PC-9 (cell line): ENCODE measurements at regions not wholly inside any gene's neighbourhood (a gene's known extent, or its start where the extent isn't known, plus 50 kb on each side); places are given as distances from the start of the nearest gene placed in this dataset.

ENCODE experiments used
- BruUV-seq: library from RNA; stranded (reverse); fragments of 400-500 nt; replicated peaks from 2 replicates; lab custom pipeline; 2021; lab: Mats Ljungman, UMichigan
- CTCF ChIA-PET: fragments of 300-600 bp; sonication (Branson Sonifier 250); formaldehyde crosslinking; loops from one replicate; lab custom pipeline; 2022; ENCODE audit warnings: antibody characterized with exemption; lab: Charles Lee
- POLR2A ChIA-PET: fragments of 300-600 bp; sonication (Branson Sonifier 250); formaldehyde crosslinking; loops from one replicate; lab custom pipeline; 2022; ENCODE audit warnings: antibody characterized with exemption; ENCODE audit not compliant: unreplicated experiment; lab: Charles Lee
- DNase-seq, 2 experiments: peaks; one replicate each; pipeline versions ENCODE4 v3.0.0 to v3.0.0-alpha.2; 2015 to 2022; ENCODE audit warnings: mixed read lengths in 1 of 2
- H2AFZ ChIP-seq: fragments of 200-600 bp; sonication (generic); 2 replicates; pipeline ENCODE4 v1.8.1; 2017; ENCODE audit warnings: antibody characterized with exemption
- H3F3A ChIP-seq: fragments of 200-600 bp; sonication (generic); 2 replicates; pipeline ENCODE4 v1.8.1; 2017; ENCODE audit warnings: antibody characterized with exemption, mild to moderate bottlenecking, low read depth; ENCODE audit not compliant: insufficient read depth
- H3K27ac ChIP-seq: fragments of 200-600 bp; sonication (generic); 2 replicates; pipeline ENCODE4 v1.6.1; 2016; ENCODE audit warnings: mixed run types
- H3K27me3 ChIP-seq: fragments of 200-600 bp; sonication (generic); 2 replicates; pipeline ENCODE4 v1.6.1; 2016; ENCODE audit warnings: low read depth, mixed run types; ENCODE audit not compliant: insufficient read depth
- H3K36me3 ChIP-seq: fragments of 200-600 bp; sonication (generic); 2 replicates; pipeline ENCODE4 v1.6.1; 2016; ENCODE audit warnings: low read depth, mixed run types
- H3K4me1 ChIP-seq: fragments of 200-600 bp; sonication (generic); replicated peaks from 2 replicates; pipeline ENCODE4 v1.6.1; 2016; ENCODE audit warnings: mixed run types; ENCODE audit not compliant: insufficient read depth
- H3K4me2 ChIP-seq: fragments of 200-600 bp; sonication (generic); 2 replicates; pipeline ENCODE4 v1.6.1; 2017; ENCODE audit warnings: mixed run types
- H3K4me3 ChIP-seq: fragments of 200-600 bp; sonication (generic); 2 replicates; pipeline ENCODE4 v1.6.1; 2016; ENCODE audit warnings: mixed run types
- H3K79me2 ChIP-seq: fragments of 200-600 bp; sonication (generic); 2 replicates; pipeline ENCODE4 v1.6.1; 2017; ENCODE audit warnings: low read depth, mixed run types
- H3K9me2 ChIP-seq: fragments of 200-600 bp; sonication (generic); 2 replicates; pipeline ENCODE4 v1.8.1; 2017; ENCODE audit warnings: mild to moderate bottlenecking; ENCODE audit not compliant: insufficient read depth
- H3K9me3 ChIP-seq: fragments of 200-600 bp; sonication (generic); 2 replicates; pipeline ENCODE4 v1.8.1; 2016; ENCODE audit warnings: low read depth; ENCODE audit not compliant: insufficient read depth
- H4K20me1 ChIP-seq: fragments of 200-600 bp; sonication (generic); 2 replicates; pipeline ENCODE4 v1.8.1; 2017; ENCODE audit not compliant: insufficient read depth
- CTCF ChIP-seq: fragments of 200-600 bp; sonication (generic); conservative IDR thresholded peaks from 2 replicates; pipeline ENCODE4 v1.6.1; 2017; ENCODE audit warnings: mixed run types, antibody characterized with exemption, mild to moderate bottlenecking, moderate library complexity
- EZH2 ChIP-seq: fragments of 200-600 bp; sonication (generic); IDR thresholded peaks from 2 replicates; pipeline ENCODE4 v1.8.0; 2017; ENCODE audit warnings: antibody characterized with exemption, low read depth
- intact Hi-C: fragments of 100-400 bp; cut with micrococcal nuclease; formaldehyde crosslinking; loops from one replicate; pipeline ENCODE4 v1.10.0; 2022; ENCODE audit not compliant: unreplicated experiment

DNA sequence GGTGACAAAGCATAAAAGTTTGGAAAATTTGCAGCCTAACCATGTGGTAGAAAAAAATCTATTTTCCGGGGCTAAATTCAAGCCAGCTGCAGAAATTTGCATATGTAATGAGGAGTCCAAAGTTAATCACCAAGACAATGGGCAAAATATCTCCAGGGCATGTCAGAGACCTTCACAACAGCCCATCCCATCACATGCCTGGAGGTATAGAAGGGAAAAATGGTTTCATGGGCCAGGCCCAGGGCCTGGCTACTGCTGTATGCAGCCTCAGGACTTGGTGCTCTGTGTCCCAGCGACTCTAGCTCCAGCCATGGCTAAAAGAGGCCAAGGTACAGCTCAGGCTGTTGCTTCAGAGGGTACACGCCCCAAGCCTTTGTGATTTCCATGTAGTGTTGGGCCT lies 655.8 kb upstream of the MGAT4C start:
- Histone ChIP-seq H4K20me1 (no peaks in the 10 kb centered on the region), H3K27ac (no peak overlapping the region), H3K36me3 (no peaks in the 10 kb centered on the region), H3K4me2 (no peak overlapping the region), H3K79me2 (no peaks in the 10 kb centered on the region), H3F3A (no peaks in the 10 kb centered on the region), H2AFZ (0 out of 2 replicates have a peak overlapping the region, but pooled peaks have one; percentile 8), H3K27me3 (no peaks in the 10 kb centered on the region), H3K9me2 (no peaks in the 10 kb centered on the region), H3K4me3 (no peak overlapping the region), H3K4me1 (no peaks in the 10 kb centered on the region), H3K9me3 (no peaks in the 10 kb centered on the region)
- ChIA-PET CTCF (no interaction called here), POLR2A (no interaction called here)
- intact Hi-C loops: no loop called here
- DNase-seq: no peak
- TF ChIP-seq EZH2 (no peak), CTCF (no peak)
- no TSS peak for BruUV-seq

DNA sequence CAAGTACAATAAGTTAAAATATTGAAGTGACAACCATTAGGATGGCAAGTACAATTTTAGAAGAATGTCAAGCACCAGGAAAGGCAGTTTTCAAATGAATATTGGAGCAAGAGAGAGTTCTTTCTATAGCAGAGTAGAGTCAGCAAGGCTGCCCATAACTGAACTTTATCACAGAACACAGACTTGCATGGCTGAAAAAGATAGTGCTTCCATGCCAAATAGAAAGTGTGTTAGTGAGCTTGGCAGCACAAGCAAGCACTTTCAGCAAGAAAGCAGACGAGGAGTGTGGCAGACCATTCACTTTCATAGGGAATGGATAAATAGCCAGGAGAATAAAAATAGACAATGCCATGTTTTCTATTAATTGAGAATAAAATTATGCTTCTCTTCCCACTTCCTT lies 647.0 kb upstream of the MGAT4C start:
- intact Hi-C loops: no loop called here
- no TSS peak for BruUV-seq
- Histone ChIP-seq H3K9me3 (no peaks in the 10 kb centered on the region), H3K4me2 (no peak overlapping the region), H3K9me2 (no peaks in the 10 kb centered on the region), H3K79me2 (no peaks in the 10 kb centered on the region), H4K20me1 (no peaks in the 10 kb centered on the region), H3K27me3 (no peaks in the 10 kb centered on the region), H3K4me3 (no peak overlapping the region), H2AFZ (no peak overlapping the region), H3F3A (no peaks in the 10 kb centered on the region), H3K27ac (no peak overlapping the region), H3K4me1 (no peaks in the 10 kb centered on the region), H3K36me3 (no peaks in the 10 kb centered on the region)
- no peak for DNase-seq
- ChIA-PET POLR2A (no interaction called here), CTCF (no interaction called here)
- TF ChIP-seq EZH2: no peak
- no peak for TF ChIP-seq CTCF

DNA sequence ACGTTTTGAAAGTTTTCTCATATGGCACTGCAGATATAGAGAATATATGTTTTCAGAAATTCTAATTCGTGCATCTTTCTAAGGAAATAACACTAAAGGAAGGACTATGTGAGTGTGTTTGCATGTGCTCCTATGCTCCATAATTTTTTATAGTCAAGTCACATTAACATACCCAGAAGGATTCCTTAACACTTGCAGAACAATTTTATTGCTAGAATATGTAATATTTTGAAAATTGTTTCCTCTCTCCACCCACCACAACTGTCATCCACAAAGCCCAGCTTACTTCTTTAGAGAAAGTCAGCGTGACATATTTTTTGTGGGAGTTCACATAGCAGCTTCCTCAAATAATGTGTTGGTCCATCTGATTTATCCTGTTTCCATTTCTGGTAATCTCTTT lies 604.6 kb upstream of the MGAT4C start:
- intact Hi-C loops: no loop called here
- TF ChIP-seq CTCF (no peak), EZH2 (no peak)
- Histone ChIP-seq H3K36me3 (no peaks in the 10 kb centered on the region), H3K79me2 (no peaks in the 10 kb centered on the region), H3K4me1 (no peaks in the 10 kb centered on the region), H2AFZ (no peak overlapping the region), H3K9me2 (no peaks in the 10 kb centered on the region), H3K4me2 (no peak overlapping the region), H3F3A (no peaks in the 10 kb centered on the region), H4K20me1 (no peaks in the 10 kb centered on the region), H3K4me3 (no peak overlapping the region), H3K9me3 (no peaks in the 10 kb centered on the region), H3K27ac (no peak overlapping the region), H3K27me3 (no peaks in the 10 kb centered on the region)
- ChIA-PET POLR2A (no interaction called here), CTCF (no interaction called here)
- DNase-seq: no peak
- BruUV-seq: no TSS peak
